ENCODE measurements at regions not wholly inside any gene's neighbourhood (a gene's known extent, or its start where the extent isn't known, plus 50 kb on each side); places are given as distances from the start of the nearest gene placed in this dataset.

DNA sequence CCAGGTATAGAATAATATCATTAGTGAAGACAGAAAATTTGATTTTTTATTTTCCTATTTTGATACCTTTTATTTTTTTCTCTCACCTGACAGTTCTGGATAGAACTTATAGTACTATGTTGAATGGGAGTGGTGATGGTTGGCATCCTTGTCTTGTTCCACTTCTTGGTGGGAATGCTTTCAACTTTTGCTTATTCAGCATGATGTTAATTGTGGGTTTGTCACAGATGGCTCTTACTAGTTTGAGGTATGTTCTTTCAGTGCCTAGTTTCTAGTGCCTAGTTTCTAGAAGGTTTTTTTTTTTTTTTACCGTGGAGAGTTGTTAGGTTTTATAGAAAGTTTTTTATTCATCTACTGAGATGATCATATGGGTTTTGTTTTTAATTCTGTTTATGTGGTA lies 516.3 kb upstream of the NOVA1 start:
- DNase-seq: no peak

DNA sequence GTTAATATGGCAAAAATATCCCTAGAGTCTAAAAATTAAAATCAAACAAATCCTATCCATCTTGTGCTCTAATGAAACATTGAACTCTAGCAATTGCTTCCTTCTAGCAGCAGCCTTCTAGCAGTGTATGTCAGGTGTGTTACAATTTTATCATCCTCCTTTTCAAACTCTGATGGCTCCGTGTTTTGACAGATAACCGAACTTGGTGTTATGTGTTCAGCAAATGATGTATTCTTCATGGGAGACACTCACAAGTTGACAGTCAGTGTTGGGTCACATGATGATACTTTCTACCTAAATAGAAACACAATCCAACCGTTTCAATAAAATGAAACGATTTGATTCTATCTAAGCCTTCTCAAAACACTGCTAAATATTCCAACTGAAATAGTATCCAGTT lies 525.3 kb upstream of the NOVA1 start:
- DNase-seq: no peak

DNA sequence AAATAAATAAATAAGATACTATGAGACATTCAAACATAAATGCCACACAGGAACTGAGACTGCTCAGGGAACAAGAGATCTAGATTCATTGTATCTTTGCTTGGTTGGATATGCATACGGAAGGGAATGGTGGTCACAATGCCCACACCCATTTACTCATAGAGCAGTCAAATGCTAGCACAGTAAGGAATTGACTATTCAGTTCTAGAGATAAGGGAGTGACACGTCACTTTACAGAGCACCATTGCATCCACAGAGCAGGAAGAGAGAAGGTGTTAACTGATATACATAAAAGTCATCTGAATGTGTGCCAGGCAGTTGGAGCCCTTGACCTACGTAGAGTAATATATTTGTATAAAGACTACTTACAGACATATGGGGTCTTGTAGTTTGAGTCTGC lies 530.0 kb upstream of the NOVA1 start:
- DNase-seq: no peak

DNA sequence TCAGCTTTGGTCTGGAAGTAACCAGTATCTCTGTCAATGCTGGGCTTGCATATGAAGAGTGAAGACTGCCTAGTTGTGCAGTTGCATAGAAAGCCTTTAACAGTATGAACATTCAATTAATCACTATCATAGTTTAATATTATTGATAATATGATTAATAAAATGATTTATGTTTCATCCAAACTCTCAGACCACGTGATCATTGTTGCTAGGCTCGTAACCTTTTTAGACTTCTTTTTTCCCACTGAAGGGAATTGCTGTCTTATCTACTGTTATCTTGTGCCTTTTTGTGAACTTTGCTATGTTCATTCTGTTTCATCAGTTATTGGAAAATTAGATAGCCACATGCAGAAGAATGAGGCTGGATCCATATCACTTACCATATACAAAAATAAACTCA lies 536.4 kb upstream of the NOVA1 start:
- DNase-seq: no peak

GRCh38 chr14:27145170-27145569 lies 547.3 kb upstream of the NOVA1 start:
- DNase-seq: no peak

DNA sequence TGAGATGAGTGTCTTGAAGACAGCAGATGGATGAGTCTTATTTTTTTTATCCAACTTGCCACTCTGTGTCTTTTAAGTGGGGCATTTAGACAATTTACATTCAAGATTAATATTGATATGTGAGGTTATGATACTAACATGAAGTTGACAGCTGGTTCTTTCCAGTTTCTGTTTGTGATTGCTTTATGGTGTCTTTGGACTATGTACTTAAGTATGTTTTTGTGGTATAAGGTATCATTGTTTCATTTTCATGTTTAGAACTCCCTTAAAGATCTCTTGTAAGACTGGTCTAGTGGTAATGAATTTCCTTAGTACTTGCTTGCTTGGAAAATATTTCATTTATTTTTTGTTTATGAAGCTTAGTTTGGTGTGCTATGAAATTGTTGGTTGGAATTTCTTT lies 550.3 kb upstream of the NOVA1 start:
- no peak for DNase-seq

- DNase-seq: no peak
These were observed 566.3 kb upstream of the NOVA1 start for GRCh38 chr14:27164139-27164538.

GRCh38 chr14:27175489-27175888 lies 577.7 kb upstream of the NOVA1 start:
- no peak for DNase-seq

DNA sequence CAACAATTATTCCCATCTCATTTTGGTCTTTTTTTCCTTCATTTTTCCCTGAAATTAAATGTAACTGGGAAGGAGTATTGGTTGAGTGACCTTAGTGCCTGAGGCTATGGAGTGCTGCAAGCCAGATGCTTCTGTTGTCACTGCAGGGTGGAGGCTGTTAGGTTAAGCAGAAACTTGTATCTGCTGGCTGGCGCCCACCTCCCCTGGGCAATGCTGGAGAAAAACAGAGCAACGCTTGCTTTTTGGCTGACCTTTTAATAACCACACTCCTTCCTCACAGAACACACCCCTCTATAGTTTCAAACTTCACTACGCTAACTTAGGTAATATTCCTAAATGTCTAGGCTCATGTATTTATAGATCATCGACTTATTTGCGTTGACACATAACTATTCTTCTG lies 583.5 kb upstream of the NOVA1 start:
- DNase-seq: no peak

GRCh38 chr14:27184427-27184826 lies 586.6 kb upstream of the NOVA1 start:
- DNase-seq: no peak

- no peak for DNase-seq
These were observed 588.2 kb upstream of the NOVA1 start for GRCh38 chr14:27186048-27186447.

GRCh38 chr14:27187136-27187535 lies 589.3 kb upstream of the NOVA1 start:
- DNase-seq: no peak

DNA sequence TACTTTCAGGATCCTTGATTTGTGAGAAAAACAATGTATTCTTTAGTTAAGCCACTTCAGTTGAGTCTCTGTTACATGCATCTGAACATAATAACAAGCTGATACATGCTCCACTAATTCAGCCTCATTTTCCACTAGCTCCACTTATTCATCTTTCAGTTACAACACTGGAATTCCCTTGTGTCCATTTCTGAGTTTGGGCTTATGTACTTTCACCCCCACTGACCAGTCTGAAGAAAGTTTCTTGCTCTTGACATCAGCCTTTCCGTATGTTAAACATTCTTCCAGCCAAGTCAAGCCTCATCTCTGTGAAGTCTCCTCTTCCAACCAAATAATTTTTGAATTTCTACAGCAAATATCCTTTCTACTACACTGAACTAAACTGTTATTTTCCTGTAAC lies 592.5 kb upstream of the NOVA1 start:
- no peak for DNase-seq

DNA sequence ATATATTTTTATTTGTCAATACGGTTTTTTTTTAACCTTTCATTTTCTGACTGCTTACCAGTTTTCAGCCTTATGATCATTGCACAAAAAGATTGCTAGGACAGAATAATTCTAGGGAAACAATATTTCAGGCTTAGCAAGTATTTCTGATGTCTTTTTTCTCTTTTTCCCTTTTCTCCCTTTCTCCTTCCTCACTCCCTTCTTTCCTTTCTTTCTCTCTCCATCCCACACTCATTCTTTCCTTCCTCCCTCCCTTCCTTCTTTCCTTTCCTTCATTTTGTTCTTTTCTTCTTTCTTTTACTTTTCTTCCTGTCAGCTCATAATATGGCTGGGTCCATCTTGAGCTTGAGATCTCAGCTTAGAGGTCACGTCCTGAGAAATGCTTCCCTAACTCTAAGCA lies 601.4 kb upstream of the NOVA1 start:
- no peak for DNase-seq

GRCh38 chr14:27205036-27205435 lies 607.2 kb upstream of the NOVA1 start:
- DNase-seq: no peak

DNA sequence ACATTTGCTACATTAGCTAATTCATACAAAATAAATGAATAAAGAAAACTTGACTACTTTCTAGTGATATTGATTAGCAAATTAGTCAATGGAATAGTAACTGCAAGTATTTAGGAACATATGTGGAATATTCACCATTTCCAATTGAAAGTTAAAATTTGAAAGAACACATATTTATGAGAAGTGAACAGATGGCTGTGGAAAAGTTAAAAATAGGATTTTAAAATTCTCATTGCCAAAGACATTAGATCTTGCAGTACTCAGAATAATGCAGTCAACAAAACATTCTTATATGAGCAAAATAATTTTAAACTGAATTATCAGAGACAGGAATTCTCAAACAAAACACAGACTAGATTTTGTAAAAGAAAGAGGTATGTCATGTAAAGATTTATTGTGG lies 613.9 kb upstream of the NOVA1 start:
- no peak for DNase-seq

- no peak for DNase-seq
These were observed 624.8 kb upstream of the NOVA1 start for GRCh38 chr14:27222671-27223070.

DNA sequence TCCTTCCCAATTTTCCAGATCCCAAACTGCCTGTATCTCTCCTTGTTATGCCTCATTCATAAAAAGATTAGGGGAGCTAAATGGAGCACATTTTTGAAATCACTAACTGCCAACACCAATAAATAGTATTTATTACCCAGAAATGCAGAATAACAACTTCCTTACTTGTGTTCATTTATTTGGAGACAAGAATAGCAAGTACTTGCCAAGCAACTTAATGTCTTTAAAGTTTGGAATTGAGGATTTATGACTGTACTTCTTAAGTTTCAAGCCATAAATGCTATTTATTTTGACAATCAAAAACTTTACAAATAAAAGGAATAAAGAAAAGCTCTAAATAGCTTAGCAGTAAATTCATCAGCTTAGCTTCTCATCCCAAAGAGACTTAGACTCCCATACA lies 626.1 kb upstream of the NOVA1 start:
- DNase-seq: no peak

- DNase-seq: no peak
These were observed 630.2 kb upstream of the NOVA1 start for GRCh38 chr14:27228053-27228452.

GRCh38 chr14:27234331-27234730 lies 636.5 kb upstream of the NOVA1 start:
- DNase-seq: no peak

DNA sequence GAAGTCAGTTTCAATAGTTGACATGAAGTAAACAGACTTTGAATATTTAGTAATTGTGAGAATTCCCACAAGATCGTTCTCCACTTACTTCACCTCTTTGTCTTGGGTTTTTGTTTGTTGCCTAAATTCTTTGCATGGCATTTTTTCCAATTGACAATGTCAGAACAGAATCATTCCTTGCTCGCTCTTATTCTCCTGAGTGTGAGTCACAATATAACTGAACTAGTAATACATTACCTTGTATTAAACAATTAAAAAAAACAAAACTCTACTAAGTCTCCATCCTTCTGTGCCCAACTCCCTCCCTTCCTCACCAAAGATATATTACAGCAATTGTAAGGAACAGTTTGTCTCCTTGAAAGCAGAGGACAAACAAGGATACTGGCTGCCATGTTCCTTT lies 638.8 kb upstream of the NOVA1 start:
- DNase-seq: no peak

DNA sequence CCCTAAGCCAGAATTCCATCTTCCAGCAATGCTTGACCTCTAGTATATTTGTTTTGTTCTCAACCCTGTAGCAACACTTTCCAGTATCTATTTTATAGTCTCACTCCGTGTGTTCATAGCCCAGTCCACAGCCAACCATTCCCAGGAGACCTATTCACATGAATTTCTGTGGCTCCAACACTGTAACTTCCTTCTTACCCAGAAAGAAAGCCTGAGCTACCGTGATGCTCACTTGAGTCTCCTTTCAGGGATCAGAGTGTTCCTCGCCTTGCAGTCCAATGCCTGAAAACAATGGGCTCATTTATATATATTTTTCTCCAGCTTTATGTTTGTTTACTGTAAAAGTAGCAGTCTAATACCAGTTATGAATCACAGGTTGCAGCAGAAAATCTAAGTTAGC lies 645.0 kb upstream of the NOVA1 start:
- DNase-seq: no peak

- no peak for DNase-seq
These were observed 645.5 kb upstream of the NOVA1 start for GRCh38 chr14:27243365-27243764.

- DNase-seq: no peak
These were observed 648.1 kb upstream of the NOVA1 start for GRCh38 chr14:27245947-27246346.

DNA sequence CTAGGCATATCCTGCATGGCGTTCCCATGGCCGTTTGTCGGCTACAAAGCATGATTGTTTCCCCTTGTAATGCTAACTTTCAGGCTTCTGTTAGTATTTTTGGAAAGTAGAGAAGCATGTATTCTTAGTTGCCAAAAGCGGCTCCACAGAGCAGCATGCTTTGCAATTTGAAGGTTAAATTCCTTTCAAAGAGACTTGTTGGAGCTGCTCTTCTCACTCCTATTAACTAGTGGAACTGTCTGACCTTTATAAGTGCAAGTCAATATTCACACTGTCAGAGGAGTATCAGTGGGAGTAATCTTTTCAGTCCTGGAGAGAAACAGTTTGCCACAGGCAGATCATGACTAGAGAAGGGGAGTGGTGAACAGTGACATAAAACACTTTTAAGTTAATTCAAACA lies 656.1 kb upstream of the NOVA1 start:
- no peak for DNase-seq

DNA sequence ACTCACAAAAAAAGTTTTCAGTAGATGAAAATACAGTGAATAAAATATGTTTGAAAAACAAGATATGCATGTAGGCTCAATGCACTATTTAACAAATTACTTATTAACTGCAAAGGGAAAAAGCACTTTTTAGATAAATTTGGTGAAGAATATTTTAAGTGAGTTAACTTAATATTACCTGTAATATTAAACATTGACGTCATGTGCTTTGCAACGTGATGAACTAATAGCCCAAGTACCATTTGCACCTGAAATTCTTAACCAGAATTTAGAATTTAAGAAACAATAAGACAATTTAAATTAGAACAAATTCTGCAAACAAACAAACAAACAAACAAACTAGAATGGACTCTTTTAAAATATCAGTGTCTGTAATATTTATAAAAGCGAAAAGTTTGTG lies 659.0 kb upstream of the NOVA1 start:
- DNase-seq: no peak
